ENCODE measurements at regions not wholly inside any gene's neighbourhood (a gene's known extent, or its start where the extent isn't known, plus 50 kb on each side); places are given as distances from the start of the nearest gene placed in this dataset.
"Not testable (repeated sequence)": the region's sequence is repeated elsewhere in the genome, so short reads cannot be mapped to it uniquely, and the experiment has no call there.

- not testable (repeated sequence) for DNase-seq (ENCODE audit: low read depth in 2 of 3, low spot score in 2 of 3)
Measured at GRCh38 chr21:31819692-31820091, 53.1 kb upstream of the HUNK start.

- DNase-seq (ENCODE audit: low read depth in 2 of 3, low spot score in 2 of 3) = not testable (repeated sequence)
Measured at GRCh38 chr21:31814356-31814755, 58.5 kb upstream of the HUNK start.

GRCh38 chr21:31813862-31814261, 59.0 kb upstream of the HUNK start:
- no peak for DNase-seq (ENCODE audit: low read depth in 2 of 3, low spot score in 2 of 3)

GRCh38 chr21:31804008-31804394, 68.8 kb upstream of the HUNK start:
- no peak for DNase-seq (ENCODE audit: low read depth in 2 of 3, low spot score in 2 of 3)

GRCh38 chr21:31803039-31804007, 69.5 kb upstream of the HUNK start:
- no peak for DNase-seq (ENCODE audit: low read depth in 2 of 3, low spot score in 2 of 3)

GRCh38 chr21:31802331-31802730, 70.4 kb upstream of the SCAF4 start:
- DNase-seq (ENCODE audit: low read depth in 2 of 3, low spot score in 2 of 3) = no peak

GRCh38 chr21:31801551-31802219, 69.8 kb upstream of the SCAF4 start:
- DNase-seq (ENCODE audit: low read depth in 2 of 3, low spot score in 2 of 3) = no peak

GRCh38 chr21:31798842-31799704, 67.2 kb upstream of the SCAF4 start:
- no peak for DNase-seq (ENCODE audit: low read depth in 2 of 3, low spot score in 2 of 3)

- no peak for DNase-seq (ENCODE audit: low read depth in 2 of 3, low spot score in 2 of 3)
Measured at GRCh38 chr21:31795992-31796391, 64.1 kb upstream of the SCAF4 start.

GRCh38 chr21:31790420-31790819, 58.5 kb upstream of the SCAF4 start:
- not testable (repeated sequence) for DNase-seq (ENCODE audit: low read depth in 2 of 3, low spot score in 2 of 3)

GRCh38 chr21:31788581-31788980, 56.7 kb upstream of the SCAF4 start:
- DNase-seq (ENCODE audit: low read depth in 2 of 3, low spot score in 2 of 3) = no peak

GRCh38 chr21:31787691-31788090, 55.8 kb upstream of the SCAF4 start:
- not testable (repeated sequence) for DNase-seq (ENCODE audit: low read depth in 2 of 3, low spot score in 2 of 3)

GRCh38 chr21:31786164-31786920, 54.4 kb upstream of the SCAF4 start:
- DNase-seq (ENCODE audit: low read depth in 2 of 3, low spot score in 2 of 3) = no peak

- peak in 1 of 3 experiments; percentile 14 for DNase-seq (ENCODE audit: low read depth in 2 of 3, low spot score in 2 of 3)
Measured at GRCh38 chr21:31785237-31786163, 53.6 kb upstream of the SCAF4 start.

GRCh38 chr21:31781737-31782136, 49.8 kb upstream of the SCAF4 start:
- no peak for DNase-seq (ENCODE audit: low read depth in 2 of 3, low spot score in 2 of 3)

Data from activated CD8-positive, alpha-beta memory T cell treated with anti-CD3 and anti-CD28 coated beads for 48 hours (primary cell).